Neuronal stem cell (in vitro differentiated cells): ENCODE measurements at regions not wholly inside any gene's neighbourhood (a gene's known extent, or its start where the extent isn't known, plus 50 kb on each side); places are given as distances from the start of the nearest gene placed in this dataset.

Source experiments
- DNase-seq: peaks from one replicate; pipeline ENCODE4 v3.0.0-alpha.2; 2013; ENCODE audit warnings: low spot score
- H2AFZ ChIP-seq: one replicate; pipeline ENCODE4 v1.6.1; 2013; ENCODE audit warnings: mild to moderate bottlenecking, low read length, inconsistent platforms
- H2AK5ac ChIP-seq: 2 replicates; pipeline ENCODE4 v1.6.1; 2013; ENCODE audit warnings: low read depth, mild to moderate bottlenecking, inconsistent platforms, low read length, moderate library complexity, mixed read lengths
- H2BK120ac ChIP-seq: 2 replicates; pipeline ENCODE4 v1.6.1; 2013; ENCODE audit warnings: low read depth, mild to moderate bottlenecking, inconsistent platforms, low read length, moderate library complexity, mixed read lengths
- H2BK12ac ChIP-seq: one replicate; pipeline ENCODE4 v1.6.1; 2013; ENCODE audit warnings: low read length, inconsistent platforms
- H2BK15ac ChIP-seq: 2 replicates; pipeline ENCODE4 v1.6.1; 2013; ENCODE audit warnings: mild to moderate bottlenecking, low read length, inconsistent platforms, mixed read lengths
- H2BK5ac ChIP-seq: one replicate; pipeline ENCODE4 v1.6.1; 2013; ENCODE audit warnings: inconsistent platforms, mild to moderate bottlenecking, low read length, moderate library complexity
- H3K14ac ChIP-seq: one replicate; pipeline ENCODE4 v1.6.1; 2013; ENCODE audit warnings: low read length, inconsistent platforms
- H3K18ac ChIP-seq: 2 replicates; pipeline ENCODE4 v1.6.1; 2013; ENCODE audit warnings: low read length, inconsistent platforms
- H3K23ac ChIP-seq: 2 replicates; pipeline ENCODE4 v1.6.1; 2013; ENCODE audit warnings: low read depth, mild to moderate bottlenecking, mixed read lengths, low read length, inconsistent platforms; ENCODE audit not compliant: poor library complexity
- H3K27ac ChIP-seq: replicated peaks from 3 replicates; pipeline ENCODE4 v1.5.1; 2013; ENCODE audit warnings: low read length, inconsistent platforms
- H3K27me3 ChIP-seq, 3 experiments: 2 replicates each; pipeline ENCODE4 v1.6.1; 2013; ENCODE audit warnings: low read length in 3 of 3, mild to moderate bottlenecking in 2 of 3, inconsistent platforms in 1 of 3, low read depth in 1 of 3, mixed read lengths in 1 of 3, moderate library complexity in 1 of 3; ENCODE audit not compliant: control insufficient read depth in 3 of 3, insufficient read depth in 3 of 3
- H3K36me3 ChIP-seq, 2 donors: replicated peaks in 1 of 2; 2 replicates each; pipeline ENCODE4 v1.6.1; 2013; ENCODE audit warnings: low read length in 2 of 2; ENCODE audit not compliant: control insufficient read depth in 2 of 2, insufficient read depth in 2 of 2
- H3K4ac ChIP-seq: 2 replicates; pipeline ENCODE4 v1.6.1; 2013; ENCODE audit warnings: inconsistent platforms, mild to moderate bottlenecking, low read length, moderate library complexity
- H3K4me1 ChIP-seq, 2 donors: 1 replicate in 1 of 2; 2 replicates in 1 of 2; pipeline ENCODE4 v1.6.1; 2013; ENCODE audit warnings: low read length in 2 of 2, low read depth in 1 of 2; ENCODE audit not compliant: control insufficient read depth in 2 of 2, insufficient read depth in 1 of 2
- H3K4me2 ChIP-seq: one replicate; pipeline ENCODE4 v1.6.1; 2013; ENCODE audit warnings: mild to moderate bottlenecking, low read length, inconsistent platforms; ENCODE audit not compliant: insufficient read depth, poor library complexity, severe bottlenecking
- H3K4me3 ChIP-seq, 2 donors: 2 replicates each; pipeline ENCODE4 v1.5.1; 2013; ENCODE audit warnings: low read length in 2 of 2, mild to moderate bottlenecking in 2 of 2, inconsistent platforms in 1 of 2, moderate library complexity in 1 of 2
- H3K79me1 ChIP-seq: one replicate; pipeline ENCODE4 v1.6.1; 2013; ENCODE audit warnings: low read depth, mild to moderate bottlenecking, inconsistent platforms, low read length, moderate library complexity
- H3K9ac ChIP-seq: one replicate; pipeline ENCODE4 v1.6.1; 2013; ENCODE audit warnings: mild to moderate bottlenecking, low read depth, low read length, inconsistent platforms; ENCODE audit not compliant: poor library complexity
- H3K9me3 ChIP-seq, 2 donors: replicated peaks in 1 of 2; 2 replicates each; pipeline versions ENCODE3 to v1.6.1; 2013; ENCODE audit warnings: low read length in 2 of 2, mild to moderate bottlenecking in 2 of 2, inconsistent platforms in 1 of 2, low read depth in 1 of 2, mixed read lengths in 1 of 2, moderate library complexity in 1 of 2; ENCODE audit not compliant: control insufficient read depth in 2 of 2, insufficient read depth in 1 of 2
- H4K8ac ChIP-seq: one replicate; pipeline ENCODE4 v1.6.1; 2013; ENCODE audit warnings: low read depth, mild to moderate bottlenecking, inconsistent platforms, low read length, moderate library complexity
- H4K91ac ChIP-seq: one replicate; pipeline ENCODE4 v1.6.1; 2013; ENCODE audit warnings: low read length, low read depth, mild to moderate bottlenecking, inconsistent platforms; ENCODE audit not compliant: poor library complexity
- WGBS, 2 donors: extraction: QIAGEN DNeasy Blood & Tissue Kit; methylation state at CpG; one replicate each; pipeline ENCODE4 v1.1.7; 2013; ENCODE audit warnings: missing lambda C conversion rate in 2 of 2, mixed read lengths in 1 of 2; ENCODE audit not compliant: insufficient read length in 2 of 2, insufficient replicate concordance in 1 of 2; ENCODE audit errors: extremely low coverage in 2 of 2; 5-methylcytosine and 5-hydroxymethylcytosine counted together

DNA sequence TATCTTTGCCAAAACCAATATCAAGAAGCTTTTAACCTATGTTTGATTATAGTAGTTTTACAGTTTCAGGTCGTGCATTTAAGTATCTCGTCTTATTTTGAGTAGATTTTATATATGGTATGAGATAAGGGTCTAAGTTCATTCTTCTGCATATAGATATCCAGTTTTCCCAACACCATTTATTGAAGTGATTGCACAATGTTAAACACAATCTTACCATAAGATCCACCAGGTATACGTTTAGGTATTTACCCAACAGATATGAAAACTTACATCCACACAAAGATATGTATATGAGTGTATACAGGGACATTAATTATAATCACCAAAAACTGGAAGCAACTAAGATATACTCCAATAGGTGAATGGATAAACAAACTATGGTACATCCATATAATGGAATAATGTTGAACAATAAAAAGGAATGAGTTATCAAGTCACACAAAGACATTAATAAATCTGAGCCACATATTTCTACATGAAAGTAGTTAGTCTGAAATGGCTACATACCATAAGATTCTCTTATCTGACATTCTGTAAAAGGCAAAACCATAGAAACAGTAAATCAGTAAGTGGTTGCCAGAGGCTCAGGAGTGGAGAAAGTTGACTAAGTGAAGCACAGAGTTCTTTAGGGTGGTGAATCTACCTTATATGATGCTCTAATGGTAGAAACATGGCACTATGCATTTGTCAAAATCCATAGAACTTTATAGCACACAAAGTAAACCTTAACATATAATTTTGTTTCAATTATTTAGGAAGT is 222.6 kb downstream of the NUAK1 start:
- Histone ChIP-seq H4K91ac (no peak overlapping the region), H3K4me1 (no peaks in the 10 kb centered on the region), H2BK12ac (no peak overlapping the region), H2BK5ac (no peak overlapping the region), H3K14ac (no peak overlapping the region), H4K8ac (no peak overlapping the region), H3K4me2 (no peak overlapping the region), H2BK120ac (no peak overlapping the region), H3K27ac (no peak overlapping the region), H3K9me3 (peaks cover 0 to 6% of the 10 kb centered on the region in 2 donors), H2AK5ac (no peak overlapping the region), H3K4ac (no peak overlapping the region), H3K18ac (no peak overlapping the region), H2AFZ (no peak overlapping the region), H3K9ac (no peak overlapping the region), H3K79me1 (no peaks in the 10 kb centered on the region), H3K36me3 (no peaks in the 10 kb centered on the region), H3K27me3 (no peaks in the 10 kb centered on the region), H3K4me3 (no peak overlapping the region), H3K23ac (no peak overlapping the region), H2BK15ac (no peak overlapping the region)
- no CpG with 5 or more reads among the region's 3 CpGs for WGBS, 2 donors
- no peak for DNase-seq

- no peak overlapping the region for H2BK12ac ChIP-seq
- peaks cover 0 to 6% of the 10 kb centered on the region in 2 donors for H3K9me3 ChIP-seq
- H3K4me3 ChIP-seq: no peak overlapping the region
- no peak overlapping the region for H3K9ac ChIP-seq
- H4K91ac ChIP-seq: no peak overlapping the region
- H3K18ac ChIP-seq: no peak overlapping the region
- H3K4ac ChIP-seq: no peak overlapping the region
- no peak overlapping the region for H3K27ac ChIP-seq
- no peak overlapping the region for H4K8ac ChIP-seq
- H3K4me2 ChIP-seq: no peak overlapping the region
- H3K14ac ChIP-seq: no peak overlapping the region
- H3K79me1 ChIP-seq: no peaks in the 10 kb centered on the region
- H3K36me3 ChIP-seq: no peaks in the 10 kb centered on the region
- H2AK5ac ChIP-seq: no peak overlapping the region
- no peak overlapping the region for H3K23ac ChIP-seq
- H3K27me3 ChIP-seq: no peaks in the 10 kb centered on the region
- no peak for DNase-seq
- no peaks in the 10 kb centered on the region for H3K4me1 ChIP-seq
- no peak overlapping the region for H2BK15ac ChIP-seq
- H2BK5ac ChIP-seq: no peak overlapping the region
- no peak overlapping the region for H2BK120ac ChIP-seq
- no peak overlapping the region for H2AFZ ChIP-seq
Measured at GRCh38 chr12:105916760-105917039, 222.1 kb downstream of the NUAK1 start.

DNA sequence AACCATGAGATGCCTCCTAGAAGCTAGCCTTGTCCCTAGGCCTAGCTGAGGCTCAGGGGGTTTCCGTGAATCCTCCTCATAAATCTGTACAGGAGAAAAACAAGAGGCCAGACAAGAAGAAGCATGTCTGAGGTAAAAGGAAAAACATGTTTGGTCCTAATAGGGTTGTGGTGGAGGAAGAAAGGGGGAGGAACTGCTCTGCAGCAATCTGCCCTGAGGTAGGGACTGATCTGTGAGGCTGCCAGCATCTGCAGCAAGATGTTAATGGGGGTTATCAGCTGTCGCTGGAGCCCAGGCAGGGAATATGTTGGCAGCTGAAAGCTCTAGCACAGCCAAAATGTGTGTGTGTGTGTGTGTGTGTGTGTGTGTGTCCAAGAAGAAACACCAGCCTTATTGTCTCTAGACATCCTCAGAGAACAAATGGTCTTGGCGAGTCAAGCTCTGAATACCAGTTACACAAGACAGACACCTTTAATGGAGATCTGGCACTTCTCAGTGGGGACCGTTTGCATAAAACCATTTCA is 218.5 kb downstream of the NUAK1 start:
- Histone ChIP-seq H3K4me3 (no peak overlapping the region), H2AFZ (no peak overlapping the region), H3K18ac (no peak overlapping the region), H3K23ac (no peak overlapping the region), H2BK120ac (no peak overlapping the region), H3K4me1 (no peaks in the 10 kb centered on the region), H3K36me3 (no peaks in the 10 kb centered on the region), H3K4ac (no peak overlapping the region), H3K79me1 (no peaks in the 10 kb centered on the region), H3K14ac (no peak overlapping the region), H2AK5ac (no peak overlapping the region), H2BK5ac (no peak overlapping the region), H2BK12ac (no peak overlapping the region), H4K8ac (no peak overlapping the region), H3K27me3 (no peaks in the 10 kb centered on the region), H3K9ac (no peak overlapping the region), H2BK15ac (no peak overlapping the region), H3K4me2 (no peak overlapping the region), H3K27ac (no peak overlapping the region), H4K91ac (no peak overlapping the region), H3K9me3 (no peaks in the 10 kb centered on the region)
- DNase-seq: no peak
- WGBS, 2 donors: no CpG with 5 or more reads among the region's 4 CpGs

DNA sequence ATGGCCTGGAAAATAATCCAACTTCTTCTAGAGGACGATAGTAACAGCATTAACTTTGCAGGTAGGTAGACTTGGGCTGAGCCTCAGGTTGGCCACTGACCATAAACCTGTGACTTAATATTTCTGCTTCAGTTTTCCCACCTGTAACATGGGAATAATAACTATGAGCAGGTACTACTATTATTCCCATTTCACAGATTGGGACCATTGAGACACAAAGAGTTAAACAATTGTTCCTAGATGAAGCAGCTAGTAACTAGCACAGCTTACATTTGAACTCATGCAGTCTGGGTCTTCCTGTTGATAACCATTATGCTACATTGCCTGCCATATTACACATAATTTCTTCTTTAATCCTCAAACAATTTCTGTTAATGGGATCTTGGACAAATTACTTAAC is 217.7 kb downstream of the NUAK1 start:
- Histone ChIP-seq H3K18ac (no peak overlapping the region), H2BK120ac (no peak overlapping the region), H3K27ac (no peak overlapping the region), H3K4me1 (no peaks in the 10 kb centered on the region), H3K36me3 (no peaks in the 10 kb centered on the region), H3K4me3 (no peak overlapping the region), H3K23ac (no peak overlapping the region), H2AFZ (no peak overlapping the region), H3K27me3 (no peaks in the 10 kb centered on the region), H3K9me3 (no peaks in the 10 kb centered on the region), H4K8ac (no peak overlapping the region), H2BK12ac (no peak overlapping the region), H3K9ac (no peak overlapping the region), H2BK5ac (no peak overlapping the region), H4K91ac (no peak overlapping the region), H3K79me1 (no peaks in the 10 kb centered on the region), H2BK15ac (no peak overlapping the region), H2AK5ac (no peak overlapping the region), H3K14ac (no peak overlapping the region), H3K4ac (no peak overlapping the region), H3K4me2 (no peak overlapping the region)
- no peak for DNase-seq
- WGBS, 2 donors: no CpG with 5 or more reads among the region's 1 CpG
